ENCODE measurements at regions not wholly inside any gene's neighbourhood (a gene's known extent, or its start where the extent isn't known, plus 50 kb on each side); places are given as distances from the start of the nearest gene placed in this dataset.

- TF ChIP-seq CTCF (IDR thresholded peaks at IDR 0.05) (no peak), ZFX (IDR thresholded peaks at IDR 0.05; ENCODE audit: borderline replicate concordance) (no peak)
These were observed 1151.3 kb upstream of the IGFBP7 start for GRCh38 chr4:58261526-58261925.

All from 22Rv1 (cell line).